DOHH2 (cell line): ENCODE measurements at regions not wholly inside any gene's neighbourhood (a gene's known extent, or its start where the extent isn't known, plus 50 kb on each side); places are given as distances from the start of the nearest gene placed in this dataset.

ENCODE experiments used
- H3F3A ChIP-seq: fragments of 200-600 bp; sonication (generic), shearing (Covaris generic); 2 replicates; pipeline ENCODE4 v1.6.0; 2016; ENCODE audit warnings: antibody characterized with exemption, mild to moderate bottlenecking; ENCODE audit not compliant: control insufficient read depth, insufficient read depth
- H3K27ac ChIP-seq: fragments of 200-600 bp; sonication (generic); 2 replicates; pipeline ENCODE4 v1.5.1; 2014; ENCODE audit warnings: low read depth, mild to moderate bottlenecking, low read length, moderate library complexity
- H3K27me3 ChIP-seq: fragments of 200-600 bp; sonication (generic); 2 replicates; pipeline ENCODE4 v1.6.1; 2014; ENCODE audit warnings: mild to moderate bottlenecking, low read length, mixed read lengths; ENCODE audit not compliant: control insufficient read depth
- H3K36me3 ChIP-seq: fragments of 200-600 bp; sonication (generic); 2 replicates; pipeline ENCODE4 v1.6.1; 2014; ENCODE audit warnings: mild to moderate bottlenecking, low read length, moderate library complexity, mixed read lengths; ENCODE audit not compliant: control insufficient read depth
- H3K4me1 ChIP-seq: fragments of 200-600 bp; sonication (generic); 2 replicates; pipeline ENCODE4 v1.6.1; 2014; ENCODE audit warnings: mild to moderate bottlenecking, low read length, mixed read lengths; ENCODE audit not compliant: control insufficient read depth
- H3K4me2 ChIP-seq: fragments of 200-600 bp; sonication (generic); 2 replicates; pipeline ENCODE4 v1.6.0; 2014; ENCODE audit warnings: mild to moderate bottlenecking, low read length, moderate library complexity
- H3K4me3 ChIP-seq: fragments of 200-600 bp; sonication (generic); 2 replicates; pipeline ENCODE4 v1.5.1; 2014; ENCODE audit warnings: mild to moderate bottlenecking, low read length, mixed read lengths
- H3K79me2 ChIP-seq: fragments of 200-600 bp; sonication (generic); 2 replicates; pipeline ENCODE4 v1.6.1; 2014; ENCODE audit warnings: mild to moderate bottlenecking, low read length, mixed read lengths; ENCODE audit not compliant: control insufficient read depth
- H3K9me2 ChIP-seq: fragments of 200-600 bp; sonication (generic); replicated peaks from 2 replicates; pipeline ENCODE4 v1.6.1; 2014; ENCODE audit warnings: mild to moderate bottlenecking, low read length, mixed read lengths; ENCODE audit not compliant: control insufficient read depth
- H3K9me3 ChIP-seq: fragments of 200-600 bp; sonication (generic); 2 replicates; pipeline ENCODE4 v1.6.1; 2014; ENCODE audit warnings: antibody characterized with exemption, low read length, mixed read lengths; ENCODE audit not compliant: control insufficient read depth, insufficient read depth
- H4K20me1 ChIP-seq: fragments of 200-600 bp; sonication (generic); 2 replicates; pipeline ENCODE4 v1.6.0; 2014; ENCODE audit warnings: low read depth, mild to moderate bottlenecking, antibody characterized with exemption, low read length, moderate library complexity; ENCODE audit not compliant: control insufficient read depth, insufficient read depth
- EZH2phosphoT487 ChIP-seq: fragments of 200-600 bp; sonication (generic); IDR thresholded peaks from 2 replicates; pipeline ENCODE4 v1.6.1; 2017; ENCODE audit warnings: borderline replicate concordance, mild to moderate bottlenecking, antibody characterized with exemption, low read length, moderate library complexity, mixed read lengths
- TF ChIP-seq, protein P1 (sequence below): fragments of 200-600 bp; sonication (generic); IDR thresholded peaks from one replicate; pipeline ENCODE4 v1.5.1; 2014; ENCODE audit warnings: antibody characterized with exemption, mild to moderate bottlenecking, low read depth, low read length; ENCODE audit not compliant: poor library complexity, severe bottlenecking

DNA sequence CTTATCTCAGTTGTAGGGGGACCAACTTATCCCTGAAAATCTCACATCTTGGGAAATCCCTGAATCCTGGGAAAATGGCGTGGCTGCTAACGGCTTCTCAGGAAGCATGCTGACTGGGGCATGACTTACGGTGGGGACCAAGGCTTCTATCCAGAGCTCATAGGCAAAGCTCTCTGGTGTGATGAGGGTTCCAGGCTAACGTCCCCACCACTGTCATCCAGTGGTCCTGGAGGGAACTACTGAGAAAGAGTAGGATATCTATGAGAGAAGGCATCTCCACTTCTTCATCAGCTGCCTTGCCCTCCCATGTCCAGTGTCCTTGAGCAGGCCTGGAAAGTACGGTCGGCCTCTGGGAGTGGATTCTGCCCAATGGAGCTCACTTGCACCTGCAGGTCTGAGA lies 210.4 kb upstream of the B3GAT1 start:
- Histone ChIP-seq H3K79me2 (no peaks in the 10 kb centered on the region), H3K27me3 (no peaks in the 10 kb centered on the region), H3K9me2 (no peaks in the 10 kb centered on the region), H3K4me2 (no peak overlapping the region), H3K4me3 (no peak overlapping the region), H3K4me1 (no peaks in the 10 kb centered on the region), H3K36me3 (no peaks in the 10 kb centered on the region), H3K27ac (no peak overlapping the region), H4K20me1 (no peaks in the 10 kb centered on the region), H3K9me3 (no peaks in the 10 kb centered on the region), H3F3A (no peaks in the 10 kb centered on the region)
- TF ChIP-seq EZH2phosphoT487: no peak
- TF ChIP-seq, protein P1, sequence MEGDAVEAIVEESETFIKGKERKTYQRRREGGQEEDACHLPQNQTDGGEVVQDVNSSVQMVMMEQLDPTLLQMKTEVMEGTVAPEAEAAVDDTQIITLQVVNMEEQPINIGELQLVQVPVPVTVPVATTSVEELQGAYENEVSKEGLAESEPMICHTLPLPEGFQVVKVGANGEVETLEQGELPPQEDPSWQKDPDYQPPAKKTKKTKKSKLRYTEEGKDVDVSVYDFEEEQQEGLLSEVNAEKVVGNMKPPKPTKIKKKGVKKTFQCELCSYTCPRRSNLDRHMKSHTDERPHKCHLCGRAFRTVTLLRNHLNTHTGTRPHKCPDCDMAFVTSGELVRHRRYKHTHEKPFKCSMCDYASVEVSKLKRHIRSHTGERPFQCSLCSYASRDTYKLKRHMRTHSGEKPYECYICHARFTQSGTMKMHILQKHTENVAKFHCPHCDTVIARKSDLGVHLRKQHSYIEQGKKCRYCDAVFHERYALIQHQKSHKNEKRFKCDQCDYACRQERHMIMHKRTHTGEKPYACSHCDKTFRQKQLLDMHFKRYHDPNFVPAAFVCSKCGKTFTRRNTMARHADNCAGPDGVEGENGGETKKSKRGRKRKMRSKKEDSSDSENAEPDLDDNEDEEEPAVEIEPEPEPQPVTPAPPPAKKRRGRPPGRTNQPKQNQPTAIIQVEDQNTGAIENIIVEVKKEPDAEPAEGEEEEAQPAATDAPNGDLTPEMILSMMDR: no peak

DNA sequence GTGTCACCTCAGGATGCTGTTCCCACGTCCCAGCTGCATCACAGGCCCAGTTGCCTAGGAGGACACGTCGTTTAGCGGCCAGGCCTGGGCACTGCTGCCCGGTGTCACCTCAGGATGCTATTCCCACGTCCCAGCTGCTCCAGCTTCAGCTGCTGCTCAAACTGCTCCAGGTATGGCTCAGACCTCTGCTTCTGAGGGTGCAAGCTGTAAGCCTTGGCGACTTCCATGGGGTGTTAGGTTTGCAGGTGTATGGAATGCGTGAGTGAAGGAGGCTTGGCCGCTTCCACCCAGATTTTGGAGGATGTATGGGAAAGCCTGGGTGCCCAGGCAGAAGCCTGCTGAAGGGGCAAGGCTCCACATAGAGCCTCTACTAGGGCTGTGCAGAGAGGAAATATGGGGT lies 205.3 kb upstream of the B3GAT1 start:
- no peaks in the 10 kb centered on the region for H3K27me3 ChIP-seq
- no peaks in the 10 kb centered on the region for H3K79me2 ChIP-seq
- H3F3A ChIP-seq: no peaks in the 10 kb centered on the region
- no peak overlapping the region for H3K4me2 ChIP-seq
- H3K4me1 ChIP-seq: no peaks in the 10 kb centered on the region
- TF ChIP-seq, protein P1: no peak
- TF ChIP-seq EZH2phosphoT487: no peak
- no peaks in the 10 kb centered on the region for H3K36me3 ChIP-seq
- H3K9me3 ChIP-seq: no peaks in the 10 kb centered on the region
- H3K4me3 ChIP-seq: no peak overlapping the region
- no peaks in the 10 kb centered on the region for H3K9me2 ChIP-seq
- H4K20me1 ChIP-seq: no peaks in the 10 kb centered on the region
- no peak overlapping the region for H3K27ac ChIP-seq

DNA sequence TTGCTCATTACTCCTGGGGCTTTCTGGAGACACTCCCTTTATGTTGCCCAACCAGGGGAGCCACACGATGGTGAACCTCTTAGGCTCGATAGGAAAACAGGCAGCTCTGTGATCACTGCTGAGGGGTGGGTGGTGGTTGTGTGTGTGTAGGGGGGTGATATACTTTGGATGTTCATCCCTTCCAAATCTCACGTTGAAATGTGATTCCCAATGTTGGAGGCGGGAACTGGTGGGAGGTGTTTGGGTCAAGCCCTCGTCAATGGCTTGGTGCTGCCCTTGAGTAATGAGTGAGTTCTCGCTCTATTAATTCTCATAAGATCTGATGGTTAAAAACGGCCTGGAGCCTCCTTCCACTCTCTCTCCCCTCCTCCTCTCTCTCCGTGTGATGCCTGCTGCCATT lies 204.0 kb upstream of the B3GAT1 start:
- no peaks in the 10 kb centered on the region for H3K4me1 ChIP-seq
- no peaks in the 10 kb centered on the region for H3K9me2 ChIP-seq
- H3K4me2 ChIP-seq: no peak overlapping the region
- H3K36me3 ChIP-seq: no peaks in the 10 kb centered on the region
- TF ChIP-seq EZH2phosphoT487: no peak
- TF ChIP-seq, protein P1: no peak
- no peak overlapping the region for H3K27ac ChIP-seq
- H3K27me3 ChIP-seq: no peaks in the 10 kb centered on the region
- H3K9me3 ChIP-seq: no peaks in the 10 kb centered on the region
- no peaks in the 10 kb centered on the region for H4K20me1 ChIP-seq
- H3F3A ChIP-seq: no peaks in the 10 kb centered on the region
- no peak overlapping the region for H3K4me3 ChIP-seq
- no peaks in the 10 kb centered on the region for H3K79me2 ChIP-seq
